Stimulated activated CD8-positive, alpha-beta memory T cell treated with anti-CD3 and anti-CD28 coated beads, Interleukin-4, amount 100 ng/mL, for 48 hours (primary cell): ENCODE measurements at regions not wholly inside any gene's neighbourhood (a gene's known extent, or its start where the extent isn't known, plus 50 kb on each side); places are given as distances from the start of the nearest gene placed in this dataset.

Source experiments
- DNase-seq: peaks from one replicate; pipeline ENCODE4 v3.0.0-alpha.2; 2020

- no peak for DNase-seq
Observed at GRCh38 chr2:217183471-217183870, 323.6 kb upstream of the TNP1 start.

- no peak for DNase-seq
Observed at GRCh38 chr2:217182926-217183325, 323.1 kb upstream of the TNP1 start.

- no peak for DNase-seq
Observed at GRCh38 chr2:217181512-217181911, 321.6 kb upstream of the TNP1 start.

GRCh38 chr2:217179854-217180253, 320.0 kb upstream of the TNP1 start:
- DNase-seq = no peak

- DNase-seq = no peak
Observed at GRCh38 chr2:217178341-217178740, 318.5 kb upstream of the TNP1 start.

GRCh38 chr2:217177720-217178119, 317.9 kb upstream of the TNP1 start:
- no peak for DNase-seq

GRCh38 chr2:217171874-217172273, 312.0 kb upstream of the TNP1 start:
- DNase-seq = no peak

GRCh38 chr2:217168496-217168895, 308.6 kb upstream of the TNP1 start:
- DNase-seq = no peak

GRCh38 chr2:217167531-217167930, 307.7 kb upstream of the TNP1 start:
- DNase-seq = no peak

GRCh38 chr2:217166241-217166850, 306.5 kb upstream of the TNP1 start:
- DNase-seq = no peak

- no peak for DNase-seq
Observed at GRCh38 chr2:217165547-217165946, 305.7 kb upstream of the TNP1 start.

- no peak for DNase-seq
Observed at GRCh38 chr2:217163987-217164386, 304.1 kb upstream of the TNP1 start.

- peak; percentile 59 for DNase-seq
Observed at GRCh38 chr2:217162533-217162932, 302.7 kb upstream of the TNP1 start.

- DNase-seq = no peak
Observed at GRCh38 chr2:217160978-217161973, 301.4 kb upstream of the TNP1 start.

- DNase-seq = no peak
Observed at GRCh38 chr2:217160103-217160743, 300.4 kb upstream of the TNP1 start.

- no peak for DNase-seq
Observed at GRCh38 chr2:217158928-217159327, 299.1 kb upstream of the TNP1 start.

- no peak for DNase-seq
Observed at GRCh38 chr2:217157581-217157980, 297.7 kb upstream of the TNP1 start.

- no peak for DNase-seq
Observed at GRCh38 chr2:217156801-217157200, 296.9 kb upstream of the TNP1 start.

GRCh38 chr2:217154923-217155322, 295.1 kb upstream of the TNP1 start:
- DNase-seq = no peak

- DNase-seq = no peak
Observed at GRCh38 chr2:217153510-217153909, 293.6 kb upstream of the TNP1 start.

GRCh38 chr2:217152831-217153230, 293.0 kb upstream of the TNP1 start:
- no peak for DNase-seq

GRCh38 chr2:217151509-217152206, 291.8 kb upstream of the TNP1 start:
- DNase-seq = no peak

GRCh38 chr2:217150236-217150635, 290.4 kb upstream of the TNP1 start:
- no peak for DNase-seq
